AML-193 (cell line): ENCODE measurements at regions not wholly inside any gene's neighbourhood (a gene's known extent, or its start where the extent isn't known, plus 50 kb on each side); places are given as distances from the start of the nearest gene placed in this dataset.

Source experiments
- DNase-seq, 2 experiments: peaks; one replicate each; lab custom pipeline; 2025; lab: John Stamatoyannopoulos, UW

DNA sequence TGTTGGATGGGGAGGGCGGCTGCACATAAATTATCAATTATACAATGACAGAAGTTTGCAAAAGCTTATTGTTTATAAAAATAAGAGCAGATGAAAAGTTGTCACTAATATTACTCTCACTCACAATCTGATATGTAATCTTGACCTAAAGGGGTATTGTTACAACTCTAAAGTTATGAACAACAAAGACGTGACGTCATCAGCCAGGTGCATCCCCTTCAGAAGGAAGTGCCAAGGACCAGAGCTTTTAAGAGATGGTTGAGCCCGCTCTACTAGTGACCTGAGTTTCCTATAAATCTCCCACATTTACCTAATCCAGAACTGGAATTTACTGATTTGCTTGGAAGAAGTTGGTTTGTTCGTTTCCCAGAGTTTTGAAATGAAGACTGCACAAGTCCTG is 247.7 kb upstream of the MGMT start:
- no peak for DNase-seq

DNA sequence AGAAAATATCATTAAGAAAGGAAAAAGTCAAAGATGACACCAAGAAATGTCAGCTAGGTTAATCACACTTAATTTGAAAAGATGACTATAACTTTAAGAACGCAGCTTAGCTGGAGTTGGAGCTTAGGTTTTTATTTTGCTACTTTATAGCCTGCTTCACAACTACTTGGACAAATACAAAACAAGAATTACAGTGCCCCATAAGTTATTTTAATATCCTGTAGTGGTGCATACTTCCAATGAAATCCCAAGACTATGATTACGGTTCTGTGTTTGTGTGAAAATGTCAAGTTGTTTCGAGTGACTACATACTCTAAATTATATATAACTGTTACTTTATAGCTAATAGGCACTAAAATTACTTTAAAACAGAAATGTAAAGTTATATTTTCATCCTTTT is 244.6 kb upstream of the MGMT start:
- DNase-seq, result no peak

DNA sequence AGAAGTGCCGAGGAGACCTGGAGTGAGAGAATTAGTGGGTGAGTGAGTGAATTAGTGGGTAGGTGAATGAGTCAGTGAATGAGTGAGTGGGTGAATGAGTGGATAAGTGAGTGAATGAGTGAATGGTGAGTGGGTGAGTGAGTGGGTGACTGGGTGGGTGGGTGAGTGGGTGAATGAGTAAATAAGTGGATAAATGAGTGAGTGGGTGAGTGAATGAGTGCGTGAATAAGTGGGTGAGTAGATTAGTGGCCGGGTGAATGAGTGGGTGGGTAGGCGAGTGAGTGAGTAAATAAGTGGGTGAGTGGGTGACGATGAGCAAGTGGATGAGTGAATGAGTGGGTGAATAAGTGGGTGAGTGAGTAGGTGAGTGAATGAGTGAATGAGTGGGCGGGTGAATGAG is 243.7 kb upstream of the MGMT start:
- DNase-seq, result no peak

DNA sequence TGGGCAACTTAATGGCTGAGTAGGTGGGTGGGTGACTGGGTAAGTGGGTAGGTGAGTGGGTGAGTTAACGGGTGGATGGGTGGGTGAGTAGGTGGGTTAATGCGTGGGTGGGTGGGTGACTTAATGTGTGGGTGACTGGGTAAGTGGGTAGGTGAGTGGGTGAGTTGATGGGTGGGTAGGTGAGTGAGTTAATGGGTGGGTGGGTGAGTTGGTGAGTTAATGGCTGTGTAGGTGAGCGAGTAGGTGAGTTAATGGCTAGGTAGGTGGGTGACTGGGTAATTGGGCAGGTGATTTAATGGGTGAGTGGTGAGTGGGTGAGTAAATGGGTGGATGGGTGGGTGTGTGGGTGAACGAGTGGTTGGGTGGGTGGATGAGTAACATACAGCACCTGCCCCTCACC is 243.0 kb upstream of the MGMT start:
- DNase-seq, result no peak

DNA sequence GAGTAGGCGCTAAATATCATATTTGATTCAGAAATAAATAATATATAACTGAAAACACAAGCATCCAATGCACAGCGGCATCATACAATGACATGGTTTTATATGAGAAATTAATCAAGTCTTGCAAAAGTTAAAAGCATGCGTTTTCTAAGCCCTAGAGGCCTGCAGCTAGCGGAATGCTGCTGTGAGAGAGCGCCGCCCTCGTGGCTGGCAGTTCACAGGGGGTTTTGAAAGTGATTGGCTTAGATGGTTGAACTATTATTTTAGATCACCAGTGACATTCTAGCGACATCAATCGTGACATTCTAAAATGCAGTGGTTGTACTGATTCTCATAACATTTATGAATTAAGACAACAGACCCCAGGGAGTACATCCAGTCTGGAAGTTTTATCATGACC is 235.2 kb upstream of the MGMT start:
- DNase-seq, result no peak

DNA sequence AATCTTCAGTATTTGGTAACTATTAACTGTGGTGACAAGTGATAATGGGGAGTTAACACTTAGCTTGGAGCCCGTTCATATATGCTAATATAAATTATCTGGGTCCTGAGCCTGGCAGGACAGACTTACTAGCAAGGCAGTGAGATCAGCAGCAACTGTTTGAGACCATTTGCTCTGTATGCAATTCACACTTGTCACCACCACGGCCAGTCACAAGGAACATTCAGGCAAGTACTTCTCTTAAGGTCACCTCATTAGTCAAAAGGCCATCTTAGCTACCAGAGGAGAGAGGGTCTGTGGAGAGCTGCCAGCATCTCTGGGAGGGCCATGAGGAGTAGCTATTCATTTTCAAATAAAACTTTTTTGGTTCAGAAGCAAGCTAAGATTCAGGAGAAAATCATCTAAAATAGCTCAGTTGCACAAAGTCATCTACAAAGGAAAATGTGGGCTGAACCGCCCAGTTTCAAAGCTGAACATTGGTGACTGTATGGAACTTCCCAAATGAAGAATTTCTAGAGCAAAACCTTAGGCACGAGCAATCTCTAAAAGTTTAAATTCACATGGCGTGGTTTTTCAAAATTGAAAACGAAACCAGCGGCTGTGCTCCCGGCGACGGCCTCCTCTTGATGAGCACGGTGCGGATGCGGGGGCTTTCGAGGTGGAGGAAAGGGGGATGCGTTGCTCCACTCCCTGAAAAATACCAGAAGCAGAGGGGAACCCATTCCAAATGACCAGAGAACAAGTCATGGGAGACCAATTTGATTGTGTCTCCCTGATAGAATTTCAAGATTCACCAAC is 233.5 kb upstream of the MGMT start:
- DNase-seq, result no peak

DNA sequence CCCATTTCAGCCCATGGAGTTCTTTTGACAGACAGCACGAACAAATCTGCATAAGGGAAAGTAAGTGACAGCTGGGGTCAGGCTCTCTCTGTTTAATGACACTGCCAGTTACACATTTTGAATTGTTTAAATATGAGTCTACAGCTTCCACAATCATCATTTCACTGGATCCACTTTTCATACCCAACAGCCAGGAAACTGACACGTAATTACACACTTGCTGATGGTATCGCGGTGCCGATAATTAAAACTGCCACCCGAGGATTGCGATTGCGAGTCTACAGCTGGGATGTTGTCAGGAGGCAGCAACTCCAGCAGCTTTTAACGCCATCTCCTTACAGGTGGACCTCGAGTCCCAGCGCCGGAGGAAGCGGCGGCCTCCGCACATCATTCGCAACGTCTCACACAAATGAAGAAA is 230.8 kb upstream of the MGMT start:
- DNase-seq, result no peak

DNA sequence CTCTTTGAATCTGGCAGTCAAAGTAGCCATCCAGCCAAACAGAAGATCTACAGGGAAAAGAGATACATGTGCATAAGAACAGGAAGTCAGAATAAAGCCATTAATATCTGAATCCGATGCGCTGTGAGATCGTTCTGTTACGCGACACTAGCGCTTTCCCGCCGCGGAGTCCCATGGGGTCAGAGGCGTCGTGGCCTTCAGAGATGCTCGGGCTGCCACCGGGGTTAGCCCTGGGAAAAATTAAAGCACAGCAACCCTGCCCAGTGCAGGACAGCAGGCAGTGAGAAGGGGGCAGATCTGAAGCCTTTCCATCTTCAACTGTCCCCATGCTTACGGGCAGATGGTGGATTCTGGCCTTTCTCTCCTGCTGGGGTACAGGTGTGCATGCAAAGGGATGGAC is 225.6 kb upstream of the MGMT start:
- DNase-seq, result no peak

DNA sequence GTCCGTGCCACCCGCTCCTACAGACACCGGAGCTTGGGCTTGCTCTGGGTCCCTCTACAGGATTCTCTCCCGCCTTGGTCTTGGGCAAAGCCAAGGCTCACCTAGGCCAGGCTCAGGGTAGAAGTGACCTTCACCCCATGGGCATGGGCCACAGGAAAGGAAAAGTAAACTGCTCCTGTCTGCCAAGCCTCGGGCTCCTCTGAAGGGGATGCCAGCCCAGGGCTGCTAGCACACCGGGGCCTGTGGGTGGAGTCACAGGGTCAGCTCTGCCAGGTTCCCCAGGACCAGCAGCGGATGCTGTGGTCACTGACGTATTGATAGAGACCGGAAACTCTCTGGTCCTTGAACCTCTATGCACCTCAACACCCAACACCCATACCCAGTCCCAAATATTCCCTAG is 222.7 kb upstream of the MGMT start:
- DNase-seq, result no peak

DNA sequence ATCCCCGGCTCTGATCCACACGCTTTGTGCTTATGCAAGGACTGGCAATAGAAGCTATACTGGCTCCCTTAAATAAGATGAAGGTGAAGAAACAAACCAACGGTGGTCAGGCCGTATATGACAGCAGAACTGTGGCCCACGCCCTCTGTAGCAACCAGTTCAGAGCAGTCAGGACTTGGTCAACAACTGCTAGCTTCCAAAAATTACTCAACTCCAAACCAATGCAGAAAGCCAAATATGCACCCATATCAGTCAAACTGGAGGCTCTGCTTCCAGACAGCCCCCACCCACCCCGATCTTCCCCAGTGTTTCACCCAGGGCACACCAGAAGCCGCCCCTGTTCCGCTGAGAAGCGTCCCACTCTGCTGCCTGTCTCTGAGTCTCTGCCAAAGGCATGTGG is 222.3 kb upstream of the MGMT start:
- DNase-seq, result no peak

DNA sequence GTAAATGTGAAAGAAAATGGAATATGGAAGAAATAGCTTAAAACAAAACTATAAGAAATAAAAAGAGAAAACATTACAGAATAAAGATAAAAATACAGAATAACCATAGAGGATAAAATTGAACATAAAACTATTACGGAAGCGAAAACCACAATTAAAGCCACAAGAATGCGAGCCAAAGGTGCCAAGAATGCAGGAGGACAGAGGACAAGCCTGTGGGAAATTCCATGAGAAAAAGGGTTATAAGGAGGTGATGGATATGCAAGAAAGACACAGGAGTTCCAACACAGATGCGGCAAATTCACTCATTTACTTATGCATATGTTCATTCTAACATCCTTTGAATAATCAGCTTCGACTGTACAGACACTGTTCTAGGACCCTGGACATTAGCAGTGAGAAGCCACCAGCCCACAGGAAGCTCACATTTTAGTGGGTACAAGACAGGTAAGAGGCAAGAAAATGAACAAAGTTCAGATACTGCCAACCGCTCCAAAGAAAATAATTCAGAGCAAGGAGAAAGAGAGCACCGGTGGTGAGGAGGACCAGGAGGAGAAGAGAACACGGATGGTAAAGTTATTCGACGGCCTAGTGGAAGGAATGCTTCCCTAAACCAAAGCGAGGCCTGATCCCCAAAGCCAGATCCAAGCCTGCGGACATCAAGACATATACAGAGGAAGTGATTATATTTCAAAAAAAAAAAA is 213.7 kb upstream of the MGMT start:
- no peak for DNase-seq

DNA sequence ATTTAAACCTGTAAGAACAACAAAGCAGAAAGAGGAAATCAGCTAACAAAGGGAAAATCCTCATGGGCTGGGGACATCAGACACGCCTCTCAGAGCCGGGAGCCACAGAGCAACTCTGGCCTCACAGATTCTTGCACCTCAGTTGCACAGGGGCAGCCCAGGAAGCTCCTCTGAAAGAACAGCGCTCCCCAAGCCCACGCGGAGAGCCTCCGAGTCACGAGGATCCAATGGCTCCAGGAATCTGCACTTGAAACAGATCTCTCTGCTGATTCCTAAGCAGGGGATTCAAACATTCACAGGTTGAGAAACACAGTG is 213.2 kb upstream of the MGMT start:
- no peak for DNase-seq

DNA sequence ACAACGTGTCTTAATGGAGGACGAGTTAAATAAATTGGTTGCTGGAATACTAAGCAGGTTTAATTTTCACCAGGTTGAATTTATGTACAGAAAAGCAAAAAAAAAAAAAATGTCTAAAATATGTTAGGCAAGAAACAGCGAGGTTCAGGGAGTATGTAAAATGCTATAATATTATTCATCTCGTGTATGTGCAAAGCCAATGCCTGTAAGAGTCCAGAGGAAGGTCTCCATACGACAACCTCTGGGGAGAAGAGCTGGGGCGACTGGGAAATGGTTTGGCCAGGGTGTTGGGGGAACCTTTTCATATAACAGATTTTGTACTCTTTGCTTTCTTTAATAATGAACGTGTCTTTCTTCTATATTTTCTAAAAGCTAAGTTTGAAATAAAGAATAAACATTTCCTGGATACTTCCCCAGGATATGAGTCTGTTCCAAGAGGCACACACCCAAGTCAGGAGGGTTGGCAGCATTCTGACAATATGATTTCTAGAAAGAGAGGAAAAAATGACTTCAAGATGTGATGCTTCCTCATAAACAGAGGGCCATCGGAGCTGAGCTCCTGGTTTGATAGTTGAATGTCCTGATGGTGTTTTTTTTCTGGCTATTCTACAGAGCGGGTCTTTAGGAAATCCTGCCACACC is 208.6 kb upstream of the MGMT start:
- no peak for DNase-seq

DNA sequence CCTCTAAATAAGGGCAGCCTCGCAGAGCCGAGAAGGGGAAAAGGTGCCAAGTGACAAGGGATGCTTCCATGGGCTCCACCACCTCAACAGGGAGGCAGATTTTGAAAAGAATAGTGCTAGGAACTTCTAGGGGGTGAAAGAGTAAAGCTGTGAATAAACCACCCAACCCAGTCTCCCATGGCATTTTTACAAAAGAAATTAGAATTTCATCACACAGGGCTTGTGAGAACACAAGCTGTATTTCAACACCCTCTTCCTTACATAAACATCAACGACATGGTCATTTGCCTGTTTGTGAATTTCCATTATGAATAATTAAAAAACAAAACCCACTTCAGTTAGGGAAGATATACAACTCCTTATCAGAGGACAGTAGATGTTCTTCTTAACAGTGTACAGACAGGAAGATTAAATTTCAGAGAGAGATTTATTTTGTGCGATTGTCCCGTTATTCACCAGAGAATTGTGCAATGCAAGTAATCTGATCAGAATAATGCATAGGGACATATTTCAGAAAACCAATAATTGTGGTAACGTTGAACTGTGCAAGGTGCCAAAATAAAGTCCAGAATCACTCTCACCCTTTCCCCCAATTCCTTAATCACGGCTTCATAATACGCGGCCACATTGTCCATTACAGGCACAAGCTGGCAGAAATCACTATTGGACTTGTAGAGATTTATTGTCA is 207.8 kb upstream of the MGMT start:
- DNase-seq, result no peak

DNA sequence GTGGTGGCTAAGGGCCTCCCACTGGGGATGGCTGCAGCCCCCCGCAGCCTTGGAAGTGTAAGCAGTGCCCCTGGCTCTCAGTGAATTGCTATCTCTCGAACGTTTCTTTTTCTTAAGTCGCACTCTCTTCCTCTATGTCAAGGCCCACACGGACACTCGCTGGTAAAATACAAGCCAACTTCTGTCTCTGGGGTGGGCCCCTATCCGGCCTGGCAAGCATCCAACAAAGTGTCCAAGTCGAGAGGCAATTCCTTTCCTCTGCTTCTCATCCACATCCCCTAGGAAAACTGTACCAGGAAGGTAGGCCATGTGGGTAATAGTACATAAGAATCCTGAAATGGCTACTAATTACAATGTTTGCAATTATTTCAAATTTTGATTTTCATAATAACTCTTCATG is 194.9 kb upstream of the MGMT start:
- DNase-seq, result no peak

DNA sequence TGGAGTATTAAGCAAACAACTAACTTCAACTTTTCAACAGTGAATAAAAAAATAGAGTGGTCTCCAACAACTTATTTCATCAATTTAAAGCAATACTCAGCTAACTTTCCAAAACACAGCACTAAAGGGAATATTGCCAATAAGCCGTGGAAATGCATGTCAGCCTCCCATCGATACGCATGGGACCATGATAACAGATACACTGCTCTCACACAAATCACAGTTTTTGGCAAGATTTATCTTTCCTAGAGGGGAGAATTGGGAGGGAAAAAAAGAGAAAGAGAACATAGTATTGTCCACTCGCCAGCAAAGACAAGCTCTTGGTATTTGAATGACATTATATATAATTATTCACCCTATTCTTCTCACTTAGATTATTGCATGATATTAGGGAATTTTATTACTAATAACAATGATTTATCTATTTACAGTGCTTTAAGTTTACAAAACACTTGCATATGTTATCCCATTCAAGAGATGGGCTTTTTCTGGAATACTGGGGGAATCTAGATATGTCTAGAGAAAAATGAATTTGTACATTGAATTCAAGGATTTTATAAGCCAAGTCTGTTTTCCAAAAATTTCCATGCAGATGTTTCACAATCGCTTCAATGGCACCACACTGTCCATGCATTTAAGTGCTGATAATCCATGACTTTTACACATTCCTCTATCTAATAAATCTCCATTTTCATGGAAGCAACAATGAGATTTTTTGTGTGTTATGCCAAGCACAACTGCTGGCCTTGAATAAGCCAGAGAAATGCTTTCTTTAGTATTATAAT is 194.0 kb upstream of the MGMT start:
- DNase-seq, result no peak

DNA sequence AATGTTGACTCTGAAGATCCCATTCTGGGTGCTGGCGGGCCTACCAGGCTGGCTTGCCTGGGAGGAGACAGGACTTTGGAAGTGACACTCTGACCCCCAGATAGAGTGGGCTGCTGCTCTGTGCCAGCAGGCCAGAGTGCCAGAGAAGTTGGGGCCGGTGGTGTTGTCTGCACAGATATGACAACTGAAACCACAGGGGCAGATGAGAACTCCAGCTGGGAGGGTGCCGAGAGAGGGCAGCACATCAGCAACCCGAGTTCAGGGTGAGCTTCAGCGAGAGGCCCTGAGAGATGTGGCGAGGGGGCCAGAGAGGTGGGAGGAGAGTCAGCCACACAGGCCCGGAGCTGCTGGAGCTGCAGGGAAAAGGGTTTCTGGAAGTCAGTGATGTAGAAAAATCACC is 193.2 kb upstream of the MGMT start:
- no peak for DNase-seq

DNA sequence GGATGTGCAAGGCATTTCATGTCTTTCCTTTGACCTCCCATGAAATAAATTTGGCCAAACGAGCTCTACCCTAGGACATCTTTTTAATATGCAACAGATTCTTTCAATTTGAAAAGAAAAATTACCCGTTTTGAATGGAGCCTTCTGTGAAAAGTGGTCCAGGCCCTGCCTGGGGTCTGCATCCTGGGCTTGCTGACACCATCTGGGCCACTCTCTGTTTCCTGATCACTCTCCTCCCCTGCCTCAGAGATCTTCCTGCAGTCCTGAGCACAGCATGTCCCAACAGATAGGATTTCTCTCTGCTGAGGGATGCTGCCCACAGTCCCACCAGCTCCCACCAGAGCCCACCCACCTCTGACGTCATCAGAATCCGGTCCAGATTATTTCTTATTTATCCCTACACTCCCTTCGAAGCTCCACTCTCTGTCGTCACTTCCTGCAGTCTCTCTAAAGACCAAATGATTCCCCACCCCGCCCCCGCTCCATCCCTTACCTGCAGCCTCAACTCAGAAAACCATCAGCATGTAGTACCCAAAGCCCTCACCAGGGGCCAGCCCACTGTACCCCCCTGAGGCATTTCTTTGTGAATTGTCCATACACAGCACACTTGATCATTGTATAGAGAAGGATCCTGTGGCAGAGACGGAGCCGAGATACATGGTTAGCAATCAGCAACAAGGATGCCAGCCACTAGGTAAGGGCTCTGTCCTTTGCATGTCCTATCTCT is 192.1 kb upstream of the MGMT start:
- no peak for DNase-seq

DNA sequence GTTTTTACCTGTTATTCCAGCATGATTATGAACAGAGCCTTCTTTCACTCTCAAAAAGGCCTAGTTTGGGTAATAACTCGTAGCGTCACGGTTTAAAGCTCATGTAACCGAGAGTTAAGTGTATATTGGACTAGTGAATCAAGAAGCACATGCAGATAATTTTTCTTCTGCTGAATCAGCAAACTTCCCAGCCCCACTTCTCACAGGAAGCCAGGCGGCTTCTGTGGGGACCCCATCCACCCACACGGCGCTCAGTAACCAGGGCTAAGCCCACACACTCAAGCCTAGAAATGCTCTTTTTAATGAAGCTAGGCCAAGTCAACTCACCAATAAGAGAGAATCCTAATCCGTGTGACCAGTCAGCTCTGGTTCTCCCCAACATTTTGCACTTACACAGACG is 191.2 kb upstream of the MGMT start:
- DNase-seq, result no peak

DNA sequence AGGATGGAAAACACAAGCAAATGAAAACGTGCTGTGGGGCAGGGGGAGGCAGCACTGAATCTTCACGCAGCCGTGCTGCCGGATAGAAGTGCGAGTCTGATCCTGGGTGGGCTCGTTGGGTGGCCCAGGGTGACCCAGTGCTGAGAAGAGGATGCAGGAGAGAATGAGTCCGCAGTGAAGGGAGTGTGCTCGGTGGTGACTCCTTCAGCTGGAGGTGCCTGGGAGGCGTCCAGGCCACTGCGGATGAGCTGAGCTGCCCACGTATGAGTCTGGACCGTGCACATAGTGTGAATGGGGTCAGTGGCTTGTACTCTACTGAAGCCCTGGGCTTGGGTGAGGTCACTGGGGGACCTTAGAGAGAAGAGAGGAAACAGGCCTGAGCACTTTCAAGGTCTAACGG is 190.0 kb upstream of the MGMT start:
- DNase-seq, result no peak

DNA sequence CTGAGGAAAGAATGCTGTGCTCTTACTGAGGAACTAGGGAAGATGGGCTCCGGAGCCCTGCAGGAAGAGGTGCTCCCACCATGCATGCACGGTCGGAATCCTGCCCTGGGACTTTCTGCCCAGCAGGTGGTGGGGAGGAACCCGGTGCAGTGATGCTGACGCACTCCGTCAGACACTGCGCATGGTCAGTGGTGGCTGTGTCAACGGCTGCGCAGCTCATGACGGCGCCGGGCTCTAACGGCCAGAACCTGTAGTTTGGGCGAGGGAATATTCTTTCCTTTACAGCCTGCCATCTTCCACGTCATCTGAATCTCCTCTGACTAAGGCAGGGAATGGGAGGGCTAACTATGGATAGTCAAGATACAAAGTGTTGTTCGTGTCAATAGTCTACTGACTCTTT is 189.2 kb upstream of the MGMT start:
- DNase-seq, result no peak
